GM23338 (cell line): ENCODE measurements at regions not wholly inside any gene's neighbourhood (a gene's known extent, or its start where the extent isn't known, plus 50 kb on each side); places are given as distances from the start of the nearest gene placed in this dataset.

Experiments
- ATAC-seq: fragments of 200-7000 bp; cut with Tn5 transposase; 3 replicates; pipeline ENCODE4 v1.9.1; 2020
- DNase-seq: peaks from one replicate; pipeline ENCODE4 v3.0.0-alpha.2; 2015; ENCODE audit warnings: low spot score
- H2AFZ ChIP-seq: fragments of 200-600 bp; sonication (generic); 2 replicates; pipeline ENCODE4 v1.8.0; 2016; ENCODE audit warnings: antibody characterized with exemption, mild to moderate bottlenecking, moderate library complexity
- H3F3A ChIP-seq: fragments of 200-600 bp; sonication (generic); replicated peaks from 2 replicates; pipeline ENCODE4 v1.8.0; 2017; ENCODE audit warnings: antibody characterized with exemption, mixed run types, low read depth
- H3K27ac ChIP-seq: fragments of 200-600 bp; sonication (generic); 2 replicates; pipeline ENCODE4 v1.6.1; 2016; ENCODE audit warnings: low read depth
- H3K27me3 ChIP-seq: fragments of 200-600 bp; sonication (generic); 2 replicates; pipeline ENCODE4 v1.8.0; 2016; ENCODE audit warnings: mild to moderate bottlenecking, mixed run types, moderate library complexity; ENCODE audit not compliant: insufficient read depth
- H3K36me3 ChIP-seq: fragments of 200-600 bp; sonication (generic); 2 replicates; pipeline ENCODE4 v1.8.0; 2016; ENCODE audit warnings: mild to moderate bottlenecking; ENCODE audit not compliant: insufficient read depth
- H3K4me1 ChIP-seq: fragments of 200-600 bp; sonication (generic); 2 replicates; pipeline ENCODE4 v1.8.0; 2016; ENCODE audit warnings: mild to moderate bottlenecking, moderate library complexity; ENCODE audit not compliant: insufficient read depth
- H3K4me2 ChIP-seq: fragments of 200-600 bp; sonication (generic); 2 replicates; pipeline ENCODE4 v1.7.1; 2017; ENCODE audit warnings: mixed run types
- H3K4me3 ChIP-seq: fragments of 200-600 bp; sonication (generic); 2 replicates; pipeline ENCODE4 v1.6.1; 2016; ENCODE audit warnings: mixed run types
- H3K79me2 ChIP-seq: fragments of 200-600 bp; sonication (generic); replicated peaks from 2 replicates; pipeline ENCODE4 v1.8.0; 2017; ENCODE audit warnings: mild to moderate bottlenecking; ENCODE audit not compliant: insufficient read depth
- H3K9me2 ChIP-seq: fragments of 200-600 bp; sonication (generic); 2 replicates; pipeline ENCODE4 v1.8.0; 2017; ENCODE audit not compliant: insufficient read depth
- H4K20me1 ChIP-seq: fragments of 200-600 bp; sonication (generic); replicated peaks from 2 replicates; pipeline ENCODE4 v1.8.0; 2017; ENCODE audit warnings: mild to moderate bottlenecking; ENCODE audit not compliant: insufficient read depth
- H3K27ac Mint-ChIP-seq: 2 replicates; pipeline ENCODE4 v1.8.0; 2020; ENCODE audit warnings: inconsistent platforms, mild to moderate bottlenecking, moderate library complexity, mixed read lengths
- H3K27me3 Mint-ChIP-seq: 3 replicates; pipeline ENCODE4 v1.8.0; 2022; ENCODE audit warnings: low read depth, mild to moderate bottlenecking, moderate library complexity, mixed read lengths, inconsistent platforms; ENCODE audit not compliant: insufficient read depth, poor library complexity
- H3K36me3 Mint-ChIP-seq: 3 replicates; pipeline ENCODE4 v1.8.0; 2021; ENCODE audit warnings: low read depth, mild to moderate bottlenecking, inconsistent platforms, moderate library complexity, mixed read lengths
- H3K4me1 Mint-ChIP-seq: 3 replicates; pipeline ENCODE4 v1.8.0; 2020; ENCODE audit warnings: mild to moderate bottlenecking, inconsistent platforms, mixed read lengths
- H3K4me3 Mint-ChIP-seq: 3 replicates; pipeline ENCODE4 v1.8.0; 2021; ENCODE audit warnings: moderate library complexity, mild to moderate bottlenecking, inconsistent platforms, mixed read lengths
- H3K9me3 Mint-ChIP-seq: 3 replicates; pipeline ENCODE4 v1.8.0; 2020; ENCODE audit warnings: moderate library complexity, mild to moderate bottlenecking, inconsistent platforms, mixed read lengths
- CREB1 ChIP-seq: fragments of 250-450 bp; sonication (Bioruptor Pico); IDR thresholded peaks from 2 replicates; pipeline ENCODE4 v1.5.0; 2020; ENCODE audit warnings: low read depth, mild to moderate bottlenecking, moderate library complexity
- EZH2 ChIP-seq: fragments of 200-600 bp; sonication (generic); IDR thresholded peaks from one replicate; pipeline ENCODE4 v1.8.0; 2017; ENCODE audit warnings: antibody characterized with exemption, mild to moderate bottlenecking, low read depth; ENCODE audit not compliant: unreplicated experiment
- EZH2phosphoT487 ChIP-seq: fragments of 200-600 bp; sonication (generic); IDR thresholded peaks from one replicate; pipeline ENCODE4 v1.8.1; 2018; ENCODE audit warnings: antibody characterized with exemption; ENCODE audit not compliant: unreplicated experiment
- JUNB ChIP-seq: IDR thresholded peaks from one replicate; pipeline ENCODE4 v1.6.1; 2016; ENCODE audit warnings: antibody characterized with exemption; ENCODE audit not compliant: unreplicated experiment
- NANOG ChIP-seq: IDR thresholded peaks from 2 replicates; pipeline ENCODE4 v1.6.1; 2016; ENCODE audit warnings: antibody characterized with exemption, borderline replicate concordance
- POLR2AphosphoS5 ChIP-seq: IDR thresholded peaks from 2 replicates; pipeline ENCODE4 v1.6.1; 2016; ENCODE audit warnings: antibody characterized with exemption, low read depth
- STAT1 ChIP-seq: IDR thresholded peaks from one replicate; pipeline ENCODE4 v1.6.1; 2016; ENCODE audit warnings: antibody characterized with exemption; ENCODE audit not compliant: unreplicated experiment
- ZNF114 ChIP-seq: fragments of 250-450 bp; sonication (Bioruptor Pico); IDR thresholded peaks from 2 replicates; pipeline ENCODE4 v1.5.0; 2020; ENCODE audit warnings: mild to moderate bottlenecking, moderate library complexity
- TF ChIP-seq, protein P1 (sequence below): IDR thresholded peaks from 2 replicates; pipeline ENCODE4 v1.6.1; 2016; ENCODE audit warnings: antibody characterized with exemption
- TF ChIP-seq, protein P2 (sequence below), 2 experiments: fragments of 200-600 bp in 1 of 2; sonication (generic) in 1 of 2; conservative IDR thresholded peaks; 2 replicates each; pipeline versions ENCODE4 v1.5.1 to v1.6.1; 2016 to 2017; ENCODE audit warnings: antibody characterized with exemption in 2 of 2, low read depth in 2 of 2, mild to moderate bottlenecking in 2 of 2, moderate library complexity in 1 of 2
- TF ChIP-seq, protein P3 (sequence below): IDR thresholded peaks from one replicate; pipeline ENCODE4 v1.6.1; 2018; ENCODE audit warnings: antibody characterized with exemption; ENCODE audit not compliant: unreplicated experiment

DNA sequence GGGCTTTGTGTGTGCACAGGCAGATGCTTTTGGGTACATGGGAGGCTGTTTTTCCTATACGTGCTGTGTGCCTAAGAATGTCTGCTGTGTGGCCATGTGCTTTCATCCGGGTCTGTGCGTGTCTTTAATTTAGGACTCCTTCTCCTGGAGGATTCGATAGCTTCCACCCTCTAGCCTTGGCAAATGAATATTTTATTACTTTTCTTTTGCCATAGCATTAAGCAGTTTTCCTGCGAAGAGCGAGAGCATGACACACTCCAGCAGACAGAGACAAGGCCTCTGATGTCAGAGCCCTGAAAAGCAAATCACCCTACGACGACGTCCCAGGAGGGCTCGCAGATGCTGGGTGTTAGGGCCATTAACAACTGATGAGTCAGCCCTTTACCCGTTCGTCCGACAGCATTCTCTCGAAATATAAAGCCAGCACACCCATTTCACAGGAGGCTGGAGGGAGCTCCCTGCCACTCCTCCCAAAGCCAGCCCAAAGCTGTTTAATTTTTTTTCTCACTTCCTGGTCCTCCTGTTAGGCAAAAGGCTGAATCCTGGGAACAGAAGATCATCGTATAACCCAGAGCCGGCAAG is 311.3 kb upstream of the ZMIZ1 start:
- TF ChIP-seq, protein P1, sequence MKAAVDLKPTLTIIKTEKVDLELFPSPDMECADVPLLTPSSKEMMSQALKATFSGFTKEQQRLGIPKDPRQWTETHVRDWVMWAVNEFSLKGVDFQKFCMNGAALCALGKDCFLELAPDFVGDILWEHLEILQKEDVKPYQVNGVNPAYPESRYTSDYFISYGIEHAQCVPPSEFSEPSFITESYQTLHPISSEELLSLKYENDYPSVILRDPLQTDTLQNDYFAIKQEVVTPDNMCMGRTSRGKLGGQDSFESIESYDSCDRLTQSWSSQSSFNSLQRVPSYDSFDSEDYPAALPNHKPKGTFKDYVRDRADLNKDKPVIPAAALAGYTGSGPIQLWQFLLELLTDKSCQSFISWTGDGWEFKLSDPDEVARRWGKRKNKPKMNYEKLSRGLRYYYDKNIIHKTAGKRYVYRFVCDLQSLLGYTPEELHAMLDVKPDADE = no peak
- TF ChIP-seq, protein P2, sequence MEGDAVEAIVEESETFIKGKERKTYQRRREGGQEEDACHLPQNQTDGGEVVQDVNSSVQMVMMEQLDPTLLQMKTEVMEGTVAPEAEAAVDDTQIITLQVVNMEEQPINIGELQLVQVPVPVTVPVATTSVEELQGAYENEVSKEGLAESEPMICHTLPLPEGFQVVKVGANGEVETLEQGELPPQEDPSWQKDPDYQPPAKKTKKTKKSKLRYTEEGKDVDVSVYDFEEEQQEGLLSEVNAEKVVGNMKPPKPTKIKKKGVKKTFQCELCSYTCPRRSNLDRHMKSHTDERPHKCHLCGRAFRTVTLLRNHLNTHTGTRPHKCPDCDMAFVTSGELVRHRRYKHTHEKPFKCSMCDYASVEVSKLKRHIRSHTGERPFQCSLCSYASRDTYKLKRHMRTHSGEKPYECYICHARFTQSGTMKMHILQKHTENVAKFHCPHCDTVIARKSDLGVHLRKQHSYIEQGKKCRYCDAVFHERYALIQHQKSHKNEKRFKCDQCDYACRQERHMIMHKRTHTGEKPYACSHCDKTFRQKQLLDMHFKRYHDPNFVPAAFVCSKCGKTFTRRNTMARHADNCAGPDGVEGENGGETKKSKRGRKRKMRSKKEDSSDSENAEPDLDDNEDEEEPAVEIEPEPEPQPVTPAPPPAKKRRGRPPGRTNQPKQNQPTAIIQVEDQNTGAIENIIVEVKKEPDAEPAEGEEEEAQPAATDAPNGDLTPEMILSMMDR (conservative IDR thresholded peaks at IDR 0.05; ENCODE audit: low read depth in 2 of 2) = no peak
- TF ChIP-seq, protein P3, sequence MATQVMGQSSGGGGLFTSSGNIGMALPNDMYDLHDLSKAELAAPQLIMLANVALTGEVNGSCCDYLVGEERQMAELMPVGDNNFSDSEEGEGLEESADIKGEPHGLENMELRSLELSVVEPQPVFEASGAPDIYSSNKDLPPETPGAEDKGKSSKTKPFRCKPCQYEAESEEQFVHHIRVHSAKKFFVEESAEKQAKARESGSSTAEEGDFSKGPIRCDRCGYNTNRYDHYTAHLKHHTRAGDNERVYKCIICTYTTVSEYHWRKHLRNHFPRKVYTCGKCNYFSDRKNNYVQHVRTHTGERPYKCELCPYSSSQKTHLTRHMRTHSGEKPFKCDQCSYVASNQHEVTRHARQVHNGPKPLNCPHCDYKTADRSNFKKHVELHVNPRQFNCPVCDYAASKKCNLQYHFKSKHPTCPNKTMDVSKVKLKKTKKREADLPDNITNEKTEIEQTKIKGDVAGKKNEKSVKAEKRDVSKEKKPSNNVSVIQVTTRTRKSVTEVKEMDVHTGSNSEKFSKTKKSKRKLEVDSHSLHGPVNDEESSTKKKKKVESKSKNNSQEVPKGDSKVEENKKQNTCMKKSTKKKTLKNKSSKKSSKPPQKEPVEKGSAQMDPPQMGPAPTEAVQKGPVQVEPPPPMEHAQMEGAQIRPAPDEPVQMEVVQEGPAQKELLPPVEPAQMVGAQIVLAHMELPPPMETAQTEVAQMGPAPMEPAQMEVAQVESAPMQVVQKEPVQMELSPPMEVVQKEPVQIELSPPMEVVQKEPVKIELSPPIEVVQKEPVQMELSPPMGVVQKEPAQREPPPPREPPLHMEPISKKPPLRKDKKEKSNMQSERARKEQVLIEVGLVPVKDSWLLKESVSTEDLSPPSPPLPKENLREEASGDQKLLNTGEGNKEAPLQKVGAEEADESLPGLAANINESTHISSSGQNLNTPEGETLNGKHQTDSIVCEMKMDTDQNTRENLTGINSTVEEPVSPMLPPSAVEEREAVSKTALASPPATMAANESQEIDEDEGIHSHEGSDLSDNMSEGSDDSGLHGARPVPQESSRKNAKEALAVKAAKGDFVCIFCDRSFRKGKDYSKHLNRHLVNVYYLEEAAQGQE = no peak
- no peak for TF ChIP-seq ZNF114 (CRISPR knock-in tag)
- no peak for TF ChIP-seq NANOG
- TF ChIP-seq CREB1 (CRISPR knock-in tag) = no peak
- TF ChIP-seq POLR2AphosphoS5 = no peak
- TF ChIP-seq STAT1 = no peak
- H3K4me1 ChIP-seq = no peaks in the 10 kb centered on the region; the same call in 1 of the 2 replicates
- peaks cover 16% of the 10 kb centered on the region for H3K27me3 Mint-ChIP-seq
- no peaks in the 10 kb centered on the region for H3K36me3 ChIP-seq
- no peak overlapping the region for H3K4me3 Mint-ChIP-seq
- no peak overlapping the region for H3K4me3 ChIP-seq
- no peak overlapping the region for H3K27ac Mint-ChIP-seq
- no peak overlapping the region for H3K4me2 ChIP-seq
- no peaks in the 10 kb centered on the region for H3K9me3 Mint-ChIP-seq
- H3K27me3 ChIP-seq = no peaks in the 10 kb centered on the region
- no peak overlapping the region; the same call in 1 of the 2 replicates for H2AFZ ChIP-seq
- no peaks in the 10 kb centered on the region for H3K9me2 ChIP-seq
- DNase-seq (no peak), ATAC-seq (no peak)
- peaks cover 27% of the 10 kb centered on the region for H3K4me1 Mint-ChIP-seq
- H3F3A ChIP-seq = no peaks in the 10 kb centered on the region
- no peak overlapping the region for H3K27ac ChIP-seq
- no peaks in the 10 kb centered on the region for H3K36me3 Mint-ChIP-seq
- H3K79me2 ChIP-seq = no peaks in the 10 kb centered on the region
- H4K20me1 ChIP-seq = no peaks in the 10 kb centered on the region

DNA sequence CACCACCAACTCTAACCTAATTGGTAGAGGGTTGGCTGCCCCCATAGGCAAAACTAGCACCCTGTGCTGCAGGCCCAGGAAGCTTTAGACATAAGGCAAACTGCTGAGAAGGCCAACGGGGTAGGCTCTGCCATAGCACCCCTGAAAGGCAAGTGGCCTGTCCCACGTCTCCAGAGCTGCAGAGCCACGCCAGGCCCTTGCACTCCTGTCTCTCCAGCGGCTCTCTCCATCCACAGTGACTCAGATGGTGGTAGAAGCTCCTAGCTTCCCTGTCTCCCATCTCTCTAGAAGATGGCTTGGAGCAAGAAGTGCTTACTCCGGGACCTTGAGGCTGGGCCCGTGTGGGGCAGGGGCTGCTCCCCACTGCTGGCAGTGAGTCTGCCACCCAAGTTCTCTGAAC is 310.6 kb upstream of the ZMIZ1 start:
- H3K4me2 ChIP-seq = no peak overlapping the region
- peaks cover 27% of the 10 kb centered on the region for H3K4me1 Mint-ChIP-seq
- TF ChIP-seq, protein P3 = no peak
- TF ChIP-seq EZH2phosphoT487 (no peak), NANOG (no peak), STAT1 (no peak), EZH2 (no peak), CREB1 (CRISPR knock-in tag) (no peak), JUNB (no peak)
- TF ChIP-seq, protein P1 = no peak

More for the DNA sequence above, 310.6 kb upstream of the ZMIZ1 start:
- no peaks in the 10 kb centered on the region for H3K9me2 ChIP-seq
- H3K36me3 Mint-ChIP-seq = no peaks in the 10 kb centered on the region
- no peak for ATAC-seq
- no peaks in the 10 kb centered on the region for H3F3A ChIP-seq
- no peak for DNase-seq
- H3K9me3 Mint-ChIP-seq = no peaks in the 10 kb centered on the region
- no peak overlapping the region for H3K27ac Mint-ChIP-seq
- H3K27ac ChIP-seq = no peak overlapping the region
- H3K36me3 ChIP-seq = no peaks in the 10 kb centered on the region
- H3K27me3 ChIP-seq = no peaks in the 10 kb centered on the region
- H3K4me3 Mint-ChIP-seq = no peak overlapping the region
- H2AFZ ChIP-seq = no peak overlapping the region
- H3K79me2 ChIP-seq = no peaks in the 10 kb centered on the region
- H3K27me3 Mint-ChIP-seq = peaks cover 15% of the 10 kb centered on the region
- no peaks in the 10 kb centered on the region for H4K20me1 ChIP-seq
- no peak overlapping the region for H3K4me3 ChIP-seq
- H3K4me1 ChIP-seq = no peaks in the 10 kb centered on the region; the same call in 1 of the 2 replicates
